ENCODE measurements at regions not wholly inside any gene's neighbourhood (a gene's known extent, or its start where the extent isn't known, plus 50 kb on each side); places are given as distances from the start of the nearest gene placed in this dataset.

DNA sequence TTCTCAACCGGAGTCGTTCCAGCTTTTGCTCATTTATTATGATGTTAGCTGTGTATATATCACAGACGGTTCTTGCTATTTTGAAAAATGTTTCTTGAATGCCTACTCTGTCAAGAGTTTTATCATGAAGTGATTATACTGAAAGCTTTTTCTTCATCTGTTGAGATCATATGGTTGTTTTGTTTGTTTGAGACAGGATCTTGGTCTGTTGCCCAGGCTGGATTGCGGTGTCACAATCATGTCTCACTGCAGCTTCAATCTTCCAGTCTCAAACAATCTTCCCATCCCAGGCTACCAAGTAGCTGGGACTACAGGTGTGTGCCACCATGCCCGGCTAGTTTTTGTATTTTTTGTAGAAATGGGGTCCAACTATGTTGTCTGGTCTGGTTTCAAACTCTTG, 112.8 kb downstream of the DDX3Y start:
- TF ChIP-seq, protein P1, sequence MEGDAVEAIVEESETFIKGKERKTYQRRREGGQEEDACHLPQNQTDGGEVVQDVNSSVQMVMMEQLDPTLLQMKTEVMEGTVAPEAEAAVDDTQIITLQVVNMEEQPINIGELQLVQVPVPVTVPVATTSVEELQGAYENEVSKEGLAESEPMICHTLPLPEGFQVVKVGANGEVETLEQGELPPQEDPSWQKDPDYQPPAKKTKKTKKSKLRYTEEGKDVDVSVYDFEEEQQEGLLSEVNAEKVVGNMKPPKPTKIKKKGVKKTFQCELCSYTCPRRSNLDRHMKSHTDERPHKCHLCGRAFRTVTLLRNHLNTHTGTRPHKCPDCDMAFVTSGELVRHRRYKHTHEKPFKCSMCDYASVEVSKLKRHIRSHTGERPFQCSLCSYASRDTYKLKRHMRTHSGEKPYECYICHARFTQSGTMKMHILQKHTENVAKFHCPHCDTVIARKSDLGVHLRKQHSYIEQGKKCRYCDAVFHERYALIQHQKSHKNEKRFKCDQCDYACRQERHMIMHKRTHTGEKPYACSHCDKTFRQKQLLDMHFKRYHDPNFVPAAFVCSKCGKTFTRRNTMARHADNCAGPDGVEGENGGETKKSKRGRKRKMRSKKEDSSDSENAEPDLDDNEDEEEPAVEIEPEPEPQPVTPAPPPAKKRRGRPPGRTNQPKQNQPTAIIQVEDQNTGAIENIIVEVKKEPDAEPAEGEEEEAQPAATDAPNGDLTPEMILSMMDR (IDR thresholded peaks at IDR 0.05): no peak
- TF ChIP-seq POLR2A (IDR thresholded peaks at IDR 0.05): no peak
